GM12878 (cell line): ENCODE measurements at regions not wholly inside any gene's neighbourhood (a gene's known extent, or its start where the extent isn't known, plus 50 kb on each side); places are given as distances from the start of the nearest gene placed in this dataset.

Experiments used
- ATAC-seq: fragments of 200-7000 bp; cut with Tn5 transposase; 3 replicates; pipeline ENCODE4 v1.9.1; 2020; ENCODE audit warnings: mild to moderate bottlenecking, moderate library complexity
- BruUV-seq: library from RNA; stranded (reverse); fragments of 400-500 nt; replicated peaks from 2 replicates; lab custom pipeline; 2021; lab: Mats Ljungman, UMichigan
- CTCF ChIA-PET: fragments of 300-600 bp; sonication (Branson Sonifier 250); formaldehyde crosslinking; extraction: SDS; loops from one replicate; lab custom pipeline; 2021; ENCODE audit warnings: inconsistent platforms; lab: Yijun Ruan, JAX
- POLR2A ChIA-PET: fragments of 350-600 bp; formaldehyde crosslinking; extraction: SDS; loops from one replicate; lab custom pipeline; 2021; ENCODE audit warnings: inconsistent platforms; lab: Charles Lee
- RAD21 ChIA-PET: fragments of 300-600 bp; sonication (Branson Sonifier 250); formaldehyde crosslinking; loops from one replicate; lab custom pipeline; 2023; ENCODE audit warnings: antibody characterized with exemption; ENCODE audit not compliant: unreplicated experiment; lab: Charles Lee
- SMC1A ChIA-PET: fragments of 300-600 bp; sonication (Branson Sonifier 250); formaldehyde crosslinking; loops from one replicate; lab custom pipeline; 2023; ENCODE audit not compliant: unreplicated experiment, uncharacterized antibody; lab: Charles Lee
- DNase-seq: peaks from one replicate; pipeline ENCODE4 v3.0.0-alpha.2; 2011; ENCODE audit warnings: low read depth, low spot score
- FAIRE-seq: peaks from 3 replicates; lab custom pipeline; 2011; peaks lifted over from hg19 to GRCh38; lab: Jason Lieb, UNC
- H2AFZ ChIP-seq: 2 replicates; pipeline ENCODE4 v1.6.0; 2011; ENCODE audit warnings: low read depth, low read length, control low read depth; ENCODE audit not compliant: control insufficient read depth
- H3K27ac ChIP-seq: 2 replicates; pipeline ENCODE4 v1.5.1; 2011; ENCODE audit warnings: control low read depth; ENCODE audit not compliant: control insufficient read depth, insufficient read depth
- H3K27me3 ChIP-seq, 2 experiments: replicated peaks in 1 of 2; 2 replicates each; pipeline versions ENCODE4 v1.6.0 to v1.6.1; 2011; ENCODE audit warnings: low read length in 1 of 2; ENCODE audit not compliant: control insufficient read depth in 2 of 2, insufficient read depth in 2 of 2
- H3K36me3 ChIP-seq, 2 experiments: 2 replicates each; pipeline ENCODE4 v1.5.1; 2011; ENCODE audit warnings: low read length in 1 of 2; ENCODE audit not compliant: control insufficient read depth in 2 of 2, insufficient read depth in 2 of 2
- H3K4me1 ChIP-seq: 2 replicates; pipeline ENCODE4 v1.6.1; 2011; ENCODE audit warnings: mild to moderate bottlenecking, low read length, moderate library complexity, mixed read lengths; ENCODE audit not compliant: control insufficient read depth, insufficient read depth
- H3K4me2 ChIP-seq: 2 replicates; pipeline ENCODE4 v1.6.0; 2011; ENCODE audit warnings: control low read depth; ENCODE audit not compliant: control insufficient read depth, insufficient read depth
- H3K4me3 ChIP-seq: fragments of 200-600 bp; sonication (generic); 2 replicates; pipeline ENCODE4 v1.5.1; 2016
- H3K79me2 ChIP-seq: 2 replicates; pipeline ENCODE4 v1.6.0; 2011; ENCODE audit warnings: low read length; ENCODE audit not compliant: control insufficient read depth, insufficient read depth
- H3K9ac ChIP-seq: 2 replicates; pipeline ENCODE4 v1.8.0; 2011; ENCODE audit warnings: low read length, control low read depth, mixed read lengths; ENCODE audit not compliant: control insufficient read depth, insufficient read depth
- H3K9me3 ChIP-seq: replicated peaks from 3 replicates; pipeline ENCODE4 v1.5.1; 2011; ENCODE audit warnings: mild to moderate bottlenecking, low read length; ENCODE audit not compliant: control insufficient read depth, insufficient read depth
- H4K20me1 ChIP-seq: 2 replicates; pipeline ENCODE4 v1.6.0; 2011; ENCODE audit not compliant: control insufficient read depth, insufficient read depth
- ATF7 ChIP-seq: fragments of 450-650 bp; IDR thresholded peaks from 2 replicates; pipeline ENCODE4 v1.6.1; 2016; ENCODE audit warnings: low read depth, mild to moderate bottlenecking
- CHD2 ChIP-seq: IDR thresholded peaks from 2 replicates; pipeline ENCODE4 v1.6.1; 2011; ENCODE audit warnings: low read depth, low read length, improper control_type of control experiment, borderline replicate concordance
- FOS ChIP-seq: IDR thresholded peaks from 3 replicates; pipeline ENCODE4 v1.6.1; 2011; ENCODE audit warnings: borderline replicate concordance; ENCODE audit not compliant: insufficient read length; ENCODE audit errors: extremely low read depth
- MXI1 ChIP-seq: fragments of 150-350 bp; IDR thresholded peaks from 2 replicates; pipeline ENCODE4 v1.6.1; 2011; ENCODE audit warnings: low read depth, mild to moderate bottlenecking, inconsistent platforms, low read length, improper control_type of control experiment
- NR2C1 ChIP-seq: fragments of 450-650 bp; IDR thresholded peaks from 2 replicates; pipeline ENCODE4 v1.6.1; 2017; ENCODE audit warnings: antibody characterized with exemption, mild to moderate bottlenecking, moderate library complexity
- RELA ChIP-seq: fragments of 450-650 bp; IDR thresholded peaks from 2 replicates; pipeline ENCODE4 v1.8.0; 2014; ENCODE audit warnings: borderline replicate concordance; ENCODE audit not compliant: partially characterized antibody
- SUZ12 ChIP-seq: fragments of 200-600 bp; sonication (generic); IDR thresholded peaks from one replicate; pipeline ENCODE4 v1.6.1; 2018; ENCODE audit warnings: antibody characterized with exemption, mild to moderate bottlenecking; ENCODE audit not compliant: unreplicated experiment
- TARDBP ChIP-seq: IDR thresholded peaks from 2 replicates; pipeline ENCODE4 v1.6.1; 2016; ENCODE audit warnings: borderline replicate concordance
- TCF7 ChIP-seq: IDR thresholded peaks from 2 replicates; pipeline ENCODE4 v1.6.1; 2014; ENCODE audit warnings: antibody characterized with exemption, borderline replicate concordance
- ZNF24 ChIP-seq: fragments of 450-650 bp; IDR thresholded peaks from 2 replicates; pipeline ENCODE4 v1.6.1; 2017; ENCODE audit warnings: antibody characterized with exemption, mild to moderate bottlenecking
- WGBS: methylation state at CpG from one replicate; pipeline ENCODE4 v1.1.6; 2016; ENCODE audit warnings: low lambda C conversion rate; ENCODE audit not compliant: insufficient replicate concordance, insufficient coverage; ENCODE audit errors: missing lambda C conversion rate; 5-methylcytosine and 5-hydroxymethylcytosine counted together
- in situ Hi-C: fragments of 300-500 bp; cut with MboI; formaldehyde crosslinking; loops from 9 replicates; pipeline ENCODE4 v1.14.3; 2018; ENCODE audit warnings: mixed read lengths
- intact Hi-C: fragments of 100-400 bp; cut with micrococcal nuclease; formaldehyde crosslinking; loops from one replicate; pipeline ENCODE4 v1.14.2; 2022; ENCODE audit not compliant: unreplicated experiment
- TF ChIP-seq, protein P1 (sequence below): fragments of 150-350 bp; IDR thresholded peaks from 2 replicates; pipeline ENCODE4 v1.6.1; 2014; ENCODE audit warnings: mild to moderate bottlenecking, low read depth, low read length
- TF ChIP-seq, protein P2 (sequence below): fragments of 450-650 bp; IDR thresholded peaks from 2 replicates; pipeline ENCODE4 v1.6.1; 2016; ENCODE audit warnings: mild to moderate bottlenecking

DNA sequence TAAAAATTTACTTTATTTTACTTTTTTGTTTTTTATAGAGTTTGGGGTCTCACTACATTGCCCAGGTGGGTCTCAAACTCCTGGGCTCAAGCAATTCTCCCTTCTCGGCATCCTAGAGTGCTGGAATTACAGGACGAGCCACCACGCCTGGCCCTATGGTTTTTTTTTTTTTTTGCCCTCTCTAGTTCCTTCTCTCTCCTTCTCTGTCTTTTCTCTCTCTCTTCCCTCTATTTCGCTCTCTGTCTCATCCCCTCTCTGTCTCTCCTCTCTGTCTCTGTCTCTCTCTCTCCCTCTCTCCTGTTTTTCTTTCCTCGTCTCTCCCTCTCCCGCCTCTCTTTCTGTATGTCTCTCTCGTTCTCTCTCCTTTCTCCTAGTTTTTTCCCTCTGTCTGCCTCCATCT lies 202.6 kb upstream of the LHX5 start:
- Histone ChIP-seq H3K27ac (no peak overlapping the region), H3K4me2 (no peak overlapping the region), H3K4me1 (no peaks in the 10 kb centered on the region), H3K9ac (no peak overlapping the region), H2AFZ (no peak overlapping the region), H4K20me1 (no peaks in the 10 kb centered on the region), H3K27me3 (peaks cover 0 to 6% of the 10 kb centered on the region in 2 experiments; a peak in 2 of 4 replicates), H3K79me2 (no peaks in the 10 kb centered on the region), H3K36me3 (no peaks in the 10 kb centered on the region), H3K9me3 (no peaks in the 10 kb centered on the region), H3K4me3 (no peak overlapping the region)
- 45% methylated on average over 6 of the region's 7 CpGs for WGBS
- no peak for ATAC-seq
- DNase-seq: no peak
- RAD21 ChIA-PET: no interaction called here
- SMC1A ChIA-PET: no interaction called here
- no peak for TF ChIP-seq SUZ12
- TF ChIP-seq ZNF24: no peak
- TF ChIP-seq, protein P1, sequence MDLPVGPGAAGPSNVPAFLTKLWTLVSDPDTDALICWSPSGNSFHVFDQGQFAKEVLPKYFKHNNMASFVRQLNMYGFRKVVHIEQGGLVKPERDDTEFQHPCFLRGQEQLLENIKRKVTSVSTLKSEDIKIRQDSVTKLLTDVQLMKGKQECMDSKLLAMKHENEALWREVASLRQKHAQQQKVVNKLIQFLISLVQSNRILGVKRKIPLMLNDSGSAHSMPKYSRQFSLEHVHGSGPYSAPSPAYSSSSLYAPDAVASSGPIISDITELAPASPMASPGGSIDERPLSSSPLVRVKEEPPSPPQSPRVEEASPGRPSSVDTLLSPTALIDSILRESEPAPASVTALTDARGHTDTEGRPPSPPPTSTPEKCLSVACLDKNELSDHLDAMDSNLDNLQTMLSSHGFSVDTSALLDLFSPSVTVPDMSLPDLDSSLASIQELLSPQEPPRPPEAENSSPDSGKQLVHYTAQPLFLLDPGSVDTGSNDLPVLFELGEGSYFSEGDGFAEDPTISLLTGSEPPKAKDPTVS: no peak
- no peak for TF ChIP-seq RELA
- no peak for TF ChIP-seq CHD2
- TF ChIP-seq, protein P2, sequence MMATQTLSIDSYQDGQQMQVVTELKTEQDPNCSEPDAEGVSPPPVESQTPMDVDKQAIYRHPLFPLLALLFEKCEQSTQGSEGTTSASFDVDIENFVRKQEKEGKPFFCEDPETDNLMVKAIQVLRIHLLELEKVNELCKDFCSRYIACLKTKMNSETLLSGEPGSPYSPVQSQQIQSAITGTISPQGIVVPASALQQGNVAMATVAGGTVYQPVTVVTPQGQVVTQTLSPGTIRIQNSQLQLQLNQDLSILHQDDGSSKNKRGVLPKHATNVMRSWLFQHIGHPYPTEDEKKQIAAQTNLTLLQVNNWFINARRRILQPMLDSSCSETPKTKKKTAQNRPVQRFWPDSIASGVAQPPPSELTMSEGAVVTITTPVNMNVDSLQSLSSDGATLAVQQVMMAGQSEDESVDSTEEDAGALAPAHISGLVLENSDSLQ: no peak
- TF ChIP-seq NR2C1: no peak
- no peak for TF ChIP-seq TARDBP
- TF ChIP-seq ATF7: no peak
- no peak for TF ChIP-seq FOS
- no peak for TF ChIP-seq MXI1
- no peak for TF ChIP-seq TCF7
- intact Hi-C loops (no loop called here), in situ Hi-C loops (no loop called here)
- POLR2A ChIA-PET: no interaction called here
- BruUV-seq: no TSS peak
- CTCF ChIA-PET: no interaction called here
- FAIRE-seq: no peak
